A549 (cell line): ENCODE measurements at regions not wholly inside any gene's neighbourhood (a gene's known extent, or its start where the extent isn't known, plus 50 kb on each side); places are given as distances from the start of the nearest gene placed in this dataset.

Experiments used
- BHLHE40 ChIP-seq: IDR thresholded peaks from 2 replicates; pipeline ENCODE4 v1.6.1; 2012; ENCODE audit warnings: low read depth, low read length, inconsistent platforms
- CEBPB ChIP-seq, 2 experiments: fragments of >200 bp in 1 of 2; sonication (Bioruptor Twin) in 1 of 2; formaldehyde crosslinking in 1 of 2; IDR thresholded peaks; 2 replicates each; pipeline ENCODE4 v1.6.1; 2012 to 2016
- CTCF ChIP-seq: fragments of >200 bp; sonication (Bioruptor Twin); formaldehyde crosslinking; IDR thresholded peaks from 3 replicates; pipeline ENCODE4 v1.5.1; 2016
- ESRRA ChIP-seq: fragments of 150-350 bp; IDR thresholded peaks from 2 replicates; pipeline ENCODE4 v1.6.1; 2014; ENCODE audit warnings: mild to moderate bottlenecking, low read length, borderline replicate concordance
- HMGXB4 ChIP-seq: fragments of 250-450 bp; sonication (Bioruptor Pico); IDR thresholded peaks from 2 replicates; pipeline ENCODE4 v1.5.0; 2021; ENCODE audit warnings: mild to moderate bottlenecking, moderate library complexity, borderline replicate concordance
- JUNB ChIP-seq: fragments of >200 bp; sonication (Bioruptor Twin); formaldehyde crosslinking; IDR thresholded peaks from 2 replicates; pipeline ENCODE4 v1.6.1; 2016
- MAX ChIP-seq: IDR thresholded peaks from 2 replicates; pipeline ENCODE4 v1.6.1; 2012
- MYC ChIP-seq: IDR thresholded peaks from 2 replicates; pipeline ENCODE4 v1.6.1; 2012; ENCODE audit warnings: mild to moderate bottlenecking, inconsistent platforms, low read length, improper control_type of control experiment, borderline replicate concordance
- NR3C1 ChIP-seq: fragments of >200 bp; sonication (Bioruptor Twin); formaldehyde crosslinking; IDR thresholded peaks from 3 replicates; pipeline ENCODE4 v1.6.1; 2017
- POLR2A ChIP-seq: IDR thresholded peaks from 2 replicates; pipeline ENCODE4 v1.6.1; 2012; ENCODE audit warnings: mild to moderate bottlenecking, low read length
- RAD21 ChIP-seq, 2 experiments: fragments of >200 bp in 1 of 2; sonication (Bioruptor Twin) in 1 of 2; formaldehyde crosslinking in 1 of 2; IDR thresholded peaks in 1 of 2; conservative IDR thresholded peaks in 1 of 2; 2 replicates in 1 of 2; 3 replicates in 1 of 2; pipeline ENCODE4 v1.6.1; 2012 to 2018; ENCODE audit warnings: inconsistent platforms in 1 of 2
- RCOR1 ChIP-seq: fragments of 150-350 bp; IDR thresholded peaks from 2 replicates; pipeline ENCODE4 v1.6.1; 2014; ENCODE audit warnings: antibody characterized with exemption, low read length, low read depth
- RNF2 ChIP-seq: fragments of 200-600 bp; sonication (generic); IDR thresholded peaks from 2 replicates; pipeline ENCODE4 v1.6.1; 2016; ENCODE audit warnings: low read depth, mild to moderate bottlenecking, antibody characterized with exemption, moderate library complexity, borderline replicate concordance

GRCh38 chr5:174180639-174181038 is 135.1 kb downstream of the NSG2 start:
- no peak for TF ChIP-seq CEBPB (IDR thresholded peaks at IDR 0.05)
- no peak for TF ChIP-seq RAD21 (conservative IDR thresholded peaks at IDR 0.05 in 1 of 2, IDR thresholded peaks at IDR 0.05 in 1 of 2)
- no peak for TF ChIP-seq BHLHE40
- no peak for TF ChIP-seq POLR2A
- no peak for TF ChIP-seq JUNB
- TF ChIP-seq MYC = no peak
- no peak for TF ChIP-seq NR3C1
- no peak for TF ChIP-seq CTCF
- no peak for TF ChIP-seq MAX
- no peak for TF ChIP-seq HMGXB4 (CRISPR knock-in tag)
- TF ChIP-seq RCOR1 = no peak
- no peak for TF ChIP-seq RNF2
- TF ChIP-seq ESRRA = no peak
